ENCODE measurements at regions not wholly inside any gene's neighbourhood (a gene's known extent, or its start where the extent isn't known, plus 50 kb on each side); places are given as distances from the start of the nearest gene placed in this dataset.

- Mint-ChIP-seq H3K27ac (no peak overlapping the region), H3K9me3 (peaks cover 58% of the 10 kb centered on the region), H3K4me3 (no peak overlapping the region), H3K27me3 (ENCODE audit: insufficient read depth) (no peaks in the 10 kb centered on the region), H3K4me1 (ENCODE audit: low read depth) (no peaks in the 10 kb centered on the region), H3K36me3 (ENCODE audit: low read depth) (no peaks in the 10 kb centered on the region)
- no peak for DNase-seq
- no peak for TF ChIP-seq CTCF (IDR thresholded peaks at IDR 0.05)
Measured at GRCh38 chr17:54028986-54029580, 206.4 kb downstream of the KIF2B start.

- no peak for TF ChIP-seq CTCF (IDR thresholded peaks at IDR 0.05)
- Mint-ChIP-seq H3K4me3 (no peak overlapping the region), H3K27ac (no peak overlapping the region), H3K4me1 (ENCODE audit: low read depth) (no peaks in the 10 kb centered on the region), H3K27me3 (ENCODE audit: insufficient read depth) (no peaks in the 10 kb centered on the region), H3K36me3 (ENCODE audit: low read depth) (no peaks in the 10 kb centered on the region), H3K9me3 (peaks cover 57% of the 10 kb centered on the region)
- DNase-seq: no peak
Measured at GRCh38 chr17:54029986-54030385, 207.3 kb downstream of the KIF2B start.

- H3K9me3 Mint-ChIP-seq: peaks cover 40% of the 10 kb centered on the region
- no peak for TF ChIP-seq CTCF (IDR thresholded peaks at IDR 0.05)
- H3K4me1 Mint-ChIP-seq (ENCODE audit: low read depth): no peaks in the 10 kb centered on the region
- H3K4me3 Mint-ChIP-seq: no peak overlapping the region
- H3K27me3 Mint-ChIP-seq (ENCODE audit: insufficient read depth): no peaks in the 10 kb centered on the region
- no peak overlapping the region for H3K27ac Mint-ChIP-seq
- no peak for DNase-seq
- H3K36me3 Mint-ChIP-seq (ENCODE audit: low read depth): peaks cover 6% of the 10 kb centered on the region; the same call in 1 of the 2 replicates
Measured at GRCh38 chr17:54046570-54046969, 223.8 kb downstream of the KIF2B start.

GRCh38 chr17:54063639-54064038, 240.9 kb downstream of the KIF2B start:
- no peak for DNase-seq
- Mint-ChIP-seq H3K27me3 (ENCODE audit: insufficient read depth) (no peaks in the 10 kb centered on the region), H3K27ac (no peak overlapping the region), H3K36me3 (ENCODE audit: low read depth) (no peaks in the 10 kb centered on the region; the same call in 1 of the 2 replicates), H3K4me1 (ENCODE audit: low read depth) (no peaks in the 10 kb centered on the region), H3K9me3 (peaks cover 53% of the 10 kb centered on the region), H3K4me3 (no peak overlapping the region)
- no peak for TF ChIP-seq CTCF (IDR thresholded peaks at IDR 0.05)

GRCh38 chr17:54085020-54085419, 262.3 kb downstream of the KIF2B start:
- peaks cover 63% of the 10 kb centered on the region for H3K9me3 Mint-ChIP-seq
- H3K36me3 Mint-ChIP-seq (ENCODE audit: low read depth): no peaks in the 10 kb centered on the region
- DNase-seq: no peak
- H3K27ac Mint-ChIP-seq: no peak overlapping the region
- H3K4me1 Mint-ChIP-seq (ENCODE audit: low read depth): no peaks in the 10 kb centered on the region
- no peak overlapping the region for H3K4me3 Mint-ChIP-seq
- H3K27me3 Mint-ChIP-seq (ENCODE audit: insufficient read depth): no peaks in the 10 kb centered on the region
- no peak for TF ChIP-seq CTCF (IDR thresholded peaks at IDR 0.05)

GRCh38 chr17:54085934-54086333, 263.2 kb downstream of the KIF2B start:
- Mint-ChIP-seq H3K27ac (no peak overlapping the region), H3K36me3 (ENCODE audit: low read depth) (no peaks in the 10 kb centered on the region), H3K4me3 (no peak overlapping the region), H3K27me3 (ENCODE audit: insufficient read depth) (no peaks in the 10 kb centered on the region), H3K4me1 (ENCODE audit: low read depth) (no peaks in the 10 kb centered on the region), H3K9me3 (peaks cover 71% of the 10 kb centered on the region)
- no peak for DNase-seq
- TF ChIP-seq CTCF (IDR thresholded peaks at IDR 0.05): no peak
